Stomach smooth muscle (tissue), 2 donors: ENCODE measurements at regions not wholly inside any gene's neighbourhood (a gene's known extent, or its start where the extent isn't known, plus 50 kb on each side); places are given as distances from the start of the nearest gene placed in this dataset.

Experiments
- H3K27ac ChIP-seq: one replicate; pipeline ENCODE4 v1.7.0; 2013; ENCODE audit warnings: mild to moderate bottlenecking, low read length, inconsistent platforms
- H3K27me3 ChIP-seq, 2 donors: one replicate each; pipeline ENCODE4 v1.7.0; 2013; ENCODE audit warnings: low read length in 2 of 2; ENCODE audit not compliant: insufficient read depth in 2 of 2, control insufficient read depth in 1 of 2
- H3K36me3 ChIP-seq, 2 donors: one replicate each; pipeline ENCODE4 v1.7.0; 2013; ENCODE audit warnings: low read length in 2 of 2; ENCODE audit not compliant: control insufficient read depth in 2 of 2, insufficient read depth in 2 of 2
- H3K4me1 ChIP-seq: one replicate; pipeline ENCODE4 v1.7.0; 2013; ENCODE audit warnings: low read length; ENCODE audit not compliant: control insufficient read depth, insufficient read depth
- H3K4me3 ChIP-seq, 2 donors: one replicate each; pipeline ENCODE4 v1.7.0; 2013; ENCODE audit warnings: low read length in 2 of 2
- H3K9ac ChIP-seq, 2 donors: one replicate each; pipeline ENCODE4 v1.7.0; 2013; ENCODE audit warnings: low read length in 2 of 2, mild to moderate bottlenecking in 1 of 2
- H3K9me3 ChIP-seq, 2 donors: one replicate each; pipeline ENCODE4 v1.7.0; 2013; ENCODE audit warnings: low read length in 2 of 2; ENCODE audit not compliant: control insufficient read depth in 2 of 2
- donor health status: healthy.
- donor health status: Pancreatic carcinoma.

DNA sequence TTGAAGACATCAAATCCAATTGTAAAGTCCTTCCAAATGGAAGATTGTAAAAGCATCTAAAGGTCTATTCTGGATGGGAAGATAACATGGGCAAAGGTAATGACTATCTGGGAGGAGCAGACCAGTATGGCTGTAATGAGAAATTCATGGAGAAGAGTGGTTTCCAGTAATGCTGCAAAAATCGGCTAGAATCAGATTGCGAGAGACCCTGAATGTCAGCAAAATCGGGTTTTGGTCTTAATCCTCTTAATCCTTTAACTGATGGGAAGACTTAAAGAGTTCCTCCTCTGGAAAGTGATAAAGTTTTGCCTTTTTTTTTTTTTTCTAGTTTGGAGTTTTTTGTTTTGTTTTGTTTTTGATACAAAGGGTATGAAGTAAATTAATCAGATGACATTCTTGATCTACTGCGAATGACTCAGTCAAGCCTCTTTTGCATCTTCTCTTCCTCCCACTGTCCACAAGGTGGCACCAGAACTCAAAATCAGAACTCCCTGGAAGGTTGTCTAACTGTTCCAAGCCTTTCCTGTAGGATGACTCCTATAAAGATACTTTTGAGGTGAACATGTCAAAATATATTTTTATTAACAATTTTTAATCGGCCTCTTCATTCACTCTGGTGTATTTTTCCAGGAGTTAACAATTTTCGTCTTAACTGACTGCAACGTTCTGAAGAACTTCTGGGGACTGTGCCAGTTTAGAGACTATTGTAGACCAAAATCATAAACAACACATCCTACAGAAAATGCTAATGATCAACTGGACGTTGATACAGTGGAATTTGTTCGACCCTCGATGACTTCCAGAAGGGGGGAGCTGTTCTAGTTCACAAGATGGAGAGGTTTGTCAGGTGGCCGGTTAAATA is 213.3 kb upstream of the MIR17HG start:
- Histone ChIP-seq H3K9me3 (no peaks in the 10 kb centered on the region), H3K4me1 (no peaks in the 10 kb centered on the region), H3K27me3 (no peaks in the 10 kb centered on the region), H3K4me3 (no peak overlapping the region), H3K36me3 (no peaks in the 10 kb centered on the region), H3K9ac (no peak overlapping the region), H3K27ac (no peak overlapping the region)

DNA sequence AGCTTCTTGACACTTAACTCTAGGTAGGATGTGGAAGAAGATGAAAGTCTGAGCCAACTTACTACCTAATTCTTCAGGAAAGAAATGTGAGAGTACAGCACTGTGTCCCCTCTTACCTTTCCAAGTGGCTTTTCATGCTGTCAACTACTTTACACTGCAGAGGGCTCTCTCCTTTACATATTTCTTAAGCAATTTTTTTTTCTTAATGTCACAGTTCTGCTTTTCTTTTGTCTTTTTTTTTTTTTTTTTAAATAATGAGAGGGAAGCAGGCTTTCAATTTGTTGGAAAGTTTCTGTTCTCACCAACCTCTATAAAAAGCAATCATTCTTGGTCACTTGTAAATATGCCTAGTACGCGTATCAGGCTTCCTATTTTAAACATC is 212.7 kb upstream of the MIR17HG start:
- H3K27me3 ChIP-seq, result no peaks in the 10 kb centered on the region
- H3K36me3 ChIP-seq, result no peaks in the 10 kb centered on the region
- no peak overlapping the region for H3K4me3 ChIP-seq
- H3K27ac ChIP-seq, result no peak overlapping the region
- no peak overlapping the region for H3K9ac ChIP-seq
- H3K9me3 ChIP-seq, result no peaks in the 10 kb centered on the region
- no peaks in the 10 kb centered on the region for H3K4me1 ChIP-seq

DNA sequence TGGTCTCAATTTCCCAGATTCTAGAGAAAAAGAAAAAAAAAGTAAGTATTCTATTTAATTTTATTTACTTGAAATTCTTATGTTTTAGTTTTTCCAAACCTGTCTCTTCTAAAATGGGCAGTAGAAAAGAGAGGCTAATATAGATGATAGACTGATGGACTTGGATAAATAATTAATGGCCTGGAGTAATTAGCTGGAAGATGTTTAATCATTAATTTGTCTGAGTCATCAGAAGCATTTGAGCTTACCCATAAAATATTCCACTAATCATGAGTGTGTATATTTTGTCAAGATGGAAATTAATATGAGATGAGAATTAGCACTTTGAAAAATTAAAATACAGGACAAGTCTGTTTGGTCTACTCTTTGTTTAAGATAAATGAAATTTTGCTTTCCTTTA is 212.1 kb upstream of the MIR17HG start:
- Histone ChIP-seq H3K9me3 (no peaks in the 10 kb centered on the region), H3K4me3 (no peak overlapping the region), H3K9ac (no peak overlapping the region), H3K36me3 (no peaks in the 10 kb centered on the region), H3K27me3 (no peaks in the 10 kb centered on the region), H3K27ac (no peak overlapping the region), H3K4me1 (no peaks in the 10 kb centered on the region)

DNA sequence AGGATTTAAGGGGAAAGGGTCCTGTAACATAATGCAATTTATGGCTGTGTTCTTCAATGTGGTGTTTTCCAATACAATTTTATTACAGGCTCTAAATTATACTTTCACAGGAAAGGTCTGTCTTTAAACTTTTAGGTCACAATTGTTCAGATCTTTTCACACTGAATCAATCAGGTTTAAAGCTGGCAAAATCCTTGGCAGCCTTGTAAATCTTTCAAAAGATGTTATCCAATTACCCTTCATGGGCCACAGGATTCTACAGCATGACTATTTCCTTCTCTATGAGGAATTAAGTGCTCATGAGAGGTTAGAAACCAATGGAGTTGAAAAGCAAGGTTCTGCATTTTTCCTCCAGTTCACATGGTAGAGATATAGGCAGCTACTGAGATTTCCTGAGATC is 211.5 kb upstream of the MIR17HG start:
- H3K27me3 ChIP-seq, result no peaks in the 10 kb centered on the region
- H3K9ac ChIP-seq, result no peak overlapping the region
- no peaks in the 10 kb centered on the region for H3K4me1 ChIP-seq
- H3K4me3 ChIP-seq, result no peak overlapping the region
- no peaks in the 10 kb centered on the region for H3K36me3 ChIP-seq
- H3K9me3 ChIP-seq, result no peaks in the 10 kb centered on the region
- no peak overlapping the region for H3K27ac ChIP-seq

DNA sequence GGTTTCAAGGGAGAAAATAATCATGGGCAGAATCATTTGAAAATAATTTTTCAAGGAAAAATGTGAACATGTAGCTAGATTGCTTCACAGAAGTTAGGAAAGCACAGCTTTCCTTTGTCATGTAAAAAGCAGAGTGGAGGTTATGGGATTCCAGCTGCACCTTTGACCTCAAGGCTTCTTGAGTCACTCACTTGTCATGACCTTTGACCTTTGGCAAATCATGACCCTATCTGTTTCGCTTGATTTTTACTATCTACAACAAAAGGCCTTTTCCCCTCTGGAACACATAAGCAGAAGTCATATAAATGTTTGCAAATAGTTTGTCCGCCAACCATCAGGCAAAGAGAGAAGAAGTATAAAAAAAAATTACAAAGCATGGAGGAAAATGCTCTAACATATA is 210.7 kb upstream of the MIR17HG start:
- Histone ChIP-seq H3K27ac (no peak overlapping the region), H3K9me3 (no peaks in the 10 kb centered on the region), H3K27me3 (no peaks in the 10 kb centered on the region), H3K4me3 (no peak overlapping the region), H3K4me1 (no peaks in the 10 kb centered on the region), H3K36me3 (no peaks in the 10 kb centered on the region), H3K9ac (no peak overlapping the region)

DNA sequence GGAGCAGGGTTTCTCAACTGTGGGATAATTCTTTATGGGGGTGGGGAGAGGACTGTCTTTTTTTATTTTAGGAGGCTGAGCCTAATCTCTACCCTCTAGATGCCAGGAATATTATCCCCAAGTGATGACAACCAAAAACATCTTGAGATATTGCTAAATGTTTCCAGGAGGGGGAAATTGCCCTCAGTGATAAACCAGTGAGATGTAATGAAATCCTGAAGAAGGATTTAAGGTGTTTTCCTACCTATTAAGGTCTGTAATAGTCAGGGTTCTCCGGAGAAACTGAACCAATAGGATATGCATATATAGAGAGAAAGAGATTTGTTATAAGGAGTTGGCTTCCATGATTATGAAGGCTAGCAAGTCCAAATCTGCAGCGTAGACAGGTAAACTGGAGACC is 208.3 kb upstream of the MIR17HG start:
- Histone ChIP-seq H3K9ac (no peak overlapping the region), H3K27ac (no peak overlapping the region), H3K4me1 (no peaks in the 10 kb centered on the region), H3K36me3 (no peaks in the 10 kb centered on the region), H3K4me3 (no peak overlapping the region), H3K9me3 (no peaks in the 10 kb centered on the region), H3K27me3 (no peaks in the 10 kb centered on the region)

DNA sequence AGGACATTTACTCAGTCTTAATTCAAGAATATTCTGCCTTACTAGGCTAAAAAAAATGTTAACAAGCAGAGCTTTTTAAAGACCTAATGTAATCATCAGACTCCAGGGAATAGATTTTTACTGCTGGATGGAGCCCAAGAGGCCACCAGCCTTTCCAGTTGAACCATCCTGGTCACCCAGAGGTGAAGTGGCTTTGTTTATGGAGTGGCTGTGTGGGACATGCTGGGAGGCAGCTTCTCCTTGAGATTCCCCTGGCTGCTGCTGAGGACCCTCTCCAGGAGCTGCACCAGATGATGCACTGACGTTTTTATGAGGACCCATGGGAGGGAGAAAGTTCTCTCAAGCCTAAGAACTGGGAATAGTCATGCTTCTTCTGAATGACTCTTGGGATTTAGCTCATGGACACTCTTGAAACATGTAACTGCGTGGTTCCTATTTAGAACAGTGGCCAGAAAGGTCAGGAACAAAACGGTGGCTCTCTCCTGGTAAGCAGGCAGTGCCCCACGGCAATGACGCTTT is 205.9 kb upstream of the MIR17HG start:
- no peak overlapping the region for H3K27ac ChIP-seq
- H3K4me3 ChIP-seq, result no peak overlapping the region

DNA sequence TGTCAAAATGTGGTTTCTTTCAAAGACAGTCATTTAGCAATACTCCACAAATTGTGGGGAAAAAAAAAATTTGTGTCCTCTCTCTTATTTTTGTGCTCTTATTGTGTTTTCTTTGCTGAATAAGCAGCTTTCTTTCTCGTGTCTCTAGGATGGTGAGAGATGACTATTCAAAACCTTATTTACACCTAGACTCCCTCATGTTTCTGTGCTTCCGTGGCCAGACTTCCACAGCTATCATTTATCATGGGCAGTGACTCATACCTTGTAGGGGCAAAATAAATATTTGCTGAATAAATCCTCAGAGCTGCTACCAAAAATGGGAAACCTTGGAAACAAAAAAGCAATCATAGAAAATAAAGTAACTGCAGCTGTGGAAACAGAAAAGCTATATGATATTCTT is 204.9 kb upstream of the MIR17HG start:
- Histone ChIP-seq H3K9ac (no peak overlapping the region), H3K27me3 (no peaks in the 10 kb centered on the region), H3K4me3 (no peak overlapping the region), H3K9me3 (no peaks in the 10 kb centered on the region), H3K27ac (no peak overlapping the region), H3K4me1 (no peaks in the 10 kb centered on the region), H3K36me3 (no peaks in the 10 kb centered on the region)

More for the DNA sequence above, 205.9 kb upstream of the MIR17HG start:
- Histone ChIP-seq H3K36me3 (no peaks in the 10 kb centered on the region), H3K4me1 (no peaks in the 10 kb centered on the region), H3K27me3 (no peaks in the 10 kb centered on the region), H3K9me3 (no peaks in the 10 kb centered on the region), H3K9ac (no peak overlapping the region)

DNA sequence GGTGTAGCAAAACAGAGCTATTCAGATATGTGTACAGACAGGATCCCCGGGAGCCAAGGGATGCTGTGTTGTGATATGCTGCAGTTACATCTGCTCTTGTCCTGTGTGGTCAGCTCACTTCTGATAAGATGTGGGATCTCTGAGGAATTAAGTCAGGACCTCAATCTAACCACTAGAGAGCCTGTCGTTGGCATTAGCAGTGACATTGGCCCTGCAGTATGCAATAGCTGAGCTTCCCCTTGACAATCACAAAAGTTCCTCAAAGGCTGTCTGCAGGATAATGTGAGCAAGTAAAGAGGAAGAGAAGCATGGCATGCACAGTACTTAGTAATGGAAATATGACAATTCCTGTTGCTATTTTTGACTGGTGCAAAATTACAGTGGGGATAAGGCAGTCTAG is 203.4 kb upstream of the MIR17HG start:
- H3K27me3 ChIP-seq, result no peaks in the 10 kb centered on the region
- H3K27ac ChIP-seq, result no peak overlapping the region
- no peaks in the 10 kb centered on the region for H3K4me1 ChIP-seq
- H3K9ac ChIP-seq, result no peak overlapping the region
- no peaks in the 10 kb centered on the region for H3K9me3 ChIP-seq
- H3K4me3 ChIP-seq, result no peak overlapping the region
- no peaks in the 10 kb centered on the region for H3K36me3 ChIP-seq

DNA sequence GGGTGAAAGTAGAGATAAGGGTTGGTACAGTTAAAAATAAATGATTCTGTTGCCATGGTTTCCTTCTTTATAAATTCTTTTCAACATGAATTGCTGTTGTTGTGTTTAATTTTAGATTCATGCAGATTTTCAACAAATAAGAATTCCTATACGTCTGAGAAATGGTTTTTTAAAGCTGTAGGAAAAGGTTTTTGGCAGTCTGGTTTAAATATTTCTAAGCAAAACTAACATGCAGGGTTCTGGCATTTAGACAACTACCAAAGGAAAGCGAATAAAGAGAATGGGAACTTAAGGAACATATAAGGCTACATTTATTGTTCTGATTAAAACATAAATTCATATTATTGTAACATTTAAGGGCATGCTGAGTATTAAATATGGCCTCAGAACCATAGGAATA is 203.0 kb upstream of the MIR17HG start:
- Histone ChIP-seq H3K27me3 (no peaks in the 10 kb centered on the region), H3K27ac (no peak overlapping the region), H3K4me1 (no peaks in the 10 kb centered on the region), H3K9ac (no peak overlapping the region), H3K36me3 (no peaks in the 10 kb centered on the region), H3K4me3 (no peak overlapping the region), H3K9me3 (no peaks in the 10 kb centered on the region)

DNA sequence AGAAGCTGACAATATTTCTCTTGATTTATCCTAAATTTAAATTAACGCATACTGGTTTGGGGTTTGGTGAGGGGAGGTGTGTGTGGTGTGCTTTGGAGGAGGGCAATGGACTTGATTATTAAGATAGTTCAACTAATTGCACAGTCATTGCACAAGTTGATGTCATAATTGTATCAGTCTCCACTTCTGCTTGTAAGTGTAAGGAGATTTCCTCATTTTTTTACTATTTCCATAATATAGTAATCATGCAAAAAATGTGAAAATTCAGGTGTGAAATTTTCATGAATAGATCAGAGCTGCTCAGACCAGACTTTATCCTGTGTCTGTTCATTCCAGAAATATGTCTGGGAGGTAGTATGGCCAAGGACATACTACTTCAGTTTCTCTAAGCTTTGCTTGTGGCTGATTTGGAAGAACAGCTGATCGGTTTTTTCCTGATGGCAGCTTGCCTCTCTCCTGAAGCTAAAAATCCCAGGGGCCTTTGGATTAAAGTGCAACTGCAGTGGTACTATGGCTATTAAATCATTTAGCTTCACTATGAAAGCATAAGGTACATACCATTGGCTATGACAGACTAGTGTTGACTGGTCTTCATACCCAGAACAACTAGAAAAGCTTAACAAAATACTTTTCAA is 201.8 kb upstream of the MIR17HG start:
- Histone ChIP-seq H3K36me3 (no peaks in the 10 kb centered on the region), H3K9me3 (no peaks in the 10 kb centered on the region), H3K4me3 (no peak overlapping the region), H3K27me3 (no peaks in the 10 kb centered on the region), H3K27ac (no peak overlapping the region), H3K9ac (no peak overlapping the region), H3K4me1 (no peaks in the 10 kb centered on the region)
